ENCODE measurements at regions not wholly inside any gene's neighbourhood (a gene's known extent, or its start where the extent isn't known, plus 50 kb on each side); places are given as distances from the start of the nearest gene placed in this dataset.

GRCh38 chr3:16759227-16759903 is 125.4 kb upstream of the PLCL2 start:
- no peak overlapping the region for H3K4me3 ChIP-seq (ENCODE audit: low read depth, low read length)
- H3K4me1 ChIP-seq: no peaks in the 10 kb centered on the region
- no peak for DNase-seq
- no peaks in the 10 kb centered on the region for H3K36me3 ChIP-seq
- TF ChIP-seq, protein P1, sequence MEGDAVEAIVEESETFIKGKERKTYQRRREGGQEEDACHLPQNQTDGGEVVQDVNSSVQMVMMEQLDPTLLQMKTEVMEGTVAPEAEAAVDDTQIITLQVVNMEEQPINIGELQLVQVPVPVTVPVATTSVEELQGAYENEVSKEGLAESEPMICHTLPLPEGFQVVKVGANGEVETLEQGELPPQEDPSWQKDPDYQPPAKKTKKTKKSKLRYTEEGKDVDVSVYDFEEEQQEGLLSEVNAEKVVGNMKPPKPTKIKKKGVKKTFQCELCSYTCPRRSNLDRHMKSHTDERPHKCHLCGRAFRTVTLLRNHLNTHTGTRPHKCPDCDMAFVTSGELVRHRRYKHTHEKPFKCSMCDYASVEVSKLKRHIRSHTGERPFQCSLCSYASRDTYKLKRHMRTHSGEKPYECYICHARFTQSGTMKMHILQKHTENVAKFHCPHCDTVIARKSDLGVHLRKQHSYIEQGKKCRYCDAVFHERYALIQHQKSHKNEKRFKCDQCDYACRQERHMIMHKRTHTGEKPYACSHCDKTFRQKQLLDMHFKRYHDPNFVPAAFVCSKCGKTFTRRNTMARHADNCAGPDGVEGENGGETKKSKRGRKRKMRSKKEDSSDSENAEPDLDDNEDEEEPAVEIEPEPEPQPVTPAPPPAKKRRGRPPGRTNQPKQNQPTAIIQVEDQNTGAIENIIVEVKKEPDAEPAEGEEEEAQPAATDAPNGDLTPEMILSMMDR (IDR thresholded peaks at IDR 0.05; ENCODE audit: low read depth, low read length): no peak
- no peaks in the 10 kb centered on the region for H3K27me3 ChIP-seq
- no peaks in the 10 kb centered on the region for H3K9me3 ChIP-seq

GRCh38 chr3:16761571-16761970 is 123.2 kb upstream of the PLCL2 start:
- no peaks in the 10 kb centered on the region for H3K9me3 ChIP-seq
- H3K27me3 ChIP-seq: no peaks in the 10 kb centered on the region
- no peaks in the 10 kb centered on the region for H3K36me3 ChIP-seq
- no peaks in the 10 kb centered on the region for H3K4me1 ChIP-seq
- TF ChIP-seq, protein P1 (IDR thresholded peaks at IDR 0.05; ENCODE audit: low read depth, low read length): no peak
- DNase-seq: no peak
- no peak overlapping the region for H3K4me3 ChIP-seq (ENCODE audit: low read depth, low read length)

DNA sequence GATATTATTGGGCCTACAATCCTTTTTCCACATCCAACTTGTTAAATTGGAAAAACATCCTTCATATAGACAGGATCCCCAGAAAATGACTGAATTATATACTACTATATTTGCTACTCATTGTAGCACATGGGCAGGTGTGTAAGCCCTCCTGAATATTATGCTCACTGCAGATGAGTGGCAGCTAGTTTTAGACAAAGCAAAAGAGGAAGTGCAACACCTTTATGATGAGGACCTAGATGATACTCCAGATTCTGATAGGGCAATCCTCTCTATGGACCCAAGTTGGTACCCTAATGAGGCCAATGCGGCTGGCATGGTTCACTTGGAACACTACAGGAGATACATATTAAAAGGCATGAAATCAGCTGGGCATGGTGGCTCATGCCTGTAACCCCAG is 119.1 kb upstream of the PLCL2 start:
- TF ChIP-seq, protein P1 (IDR thresholded peaks at IDR 0.05; ENCODE audit: low read depth, low read length): no peak
- no peaks in the 10 kb centered on the region for H3K27me3 ChIP-seq
- H3K4me1 ChIP-seq: no peaks in the 10 kb centered on the region

GRCh38 chr3:16767006-16767405 is 117.7 kb upstream of the PLCL2 start:
- H3K4me1 ChIP-seq: no peaks in the 10 kb centered on the region
- TF ChIP-seq, protein P1 (IDR thresholded peaks at IDR 0.05; ENCODE audit: low read depth, low read length): no peak
- no peak for DNase-seq
- no peaks in the 10 kb centered on the region for H3K27me3 ChIP-seq
- H3K36me3 ChIP-seq: no peaks in the 10 kb centered on the region
- no peaks in the 10 kb centered on the region for H3K9me3 ChIP-seq
- H3K4me3 ChIP-seq (ENCODE audit: low read depth, low read length): no peak overlapping the region

More for the DNA sequence above, 119.1 kb upstream of the PLCL2 start:
- no peak for DNase-seq
- Histone ChIP-seq H3K36me3 (no peaks in the 10 kb centered on the region), H3K9me3 (no peaks in the 10 kb centered on the region), H3K4me3 (ENCODE audit: low read depth, low read length) (no peak overlapping the region)

DNA sequence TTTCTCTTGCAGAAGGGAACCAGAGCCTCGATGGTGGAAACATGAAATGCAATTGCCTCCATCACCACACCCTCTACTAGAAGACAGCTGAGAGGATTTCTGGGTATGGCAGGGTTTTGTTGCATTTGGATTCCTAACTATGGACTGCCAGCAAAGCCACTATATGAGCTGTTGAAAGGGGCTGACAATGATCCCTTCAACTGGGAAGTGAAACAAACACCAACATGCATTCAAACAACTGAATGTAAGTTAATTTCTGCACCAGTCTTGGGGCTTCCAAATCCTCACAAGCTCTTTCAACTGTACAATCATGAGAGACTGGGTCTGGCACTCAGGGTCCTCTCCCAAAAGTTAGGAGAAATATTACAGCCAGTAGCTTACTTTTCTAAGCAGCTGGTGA is 116.7 kb upstream of the PLCL2 start:
- no peak for DNase-seq
- TF ChIP-seq, protein P1 (IDR thresholded peaks at IDR 0.05; ENCODE audit: low read depth, low read length): no peak
- H3K36me3 ChIP-seq: no peaks in the 10 kb centered on the region
- no peaks in the 10 kb centered on the region for H3K9me3 ChIP-seq
- H3K27me3 ChIP-seq: no peaks in the 10 kb centered on the region
- no peaks in the 10 kb centered on the region for H3K4me1 ChIP-seq
- no peak overlapping the region for H3K4me3 ChIP-seq (ENCODE audit: low read depth, low read length)

GRCh38 chr3:16768956-16769355 is 115.8 kb upstream of the PLCL2 start:
- Histone ChIP-seq H3K27me3 (no peaks in the 10 kb centered on the region), H3K4me1 (no peaks in the 10 kb centered on the region), H3K4me3 (ENCODE audit: low read depth, low read length) (no peak overlapping the region), H3K36me3 (no peaks in the 10 kb centered on the region), H3K9me3 (no peaks in the 10 kb centered on the region)
- TF ChIP-seq, protein P1 (IDR thresholded peaks at IDR 0.05; ENCODE audit: low read depth, low read length): no peak
- no peak for DNase-seq

All from BE2C (cell line).